ENCODE measurements at regions not wholly inside any gene's neighbourhood (a gene's known extent, or its start where the extent isn't known, plus 50 kb on each side); places are given as distances from the start of the nearest gene placed in this dataset.

GRCh38 chr6:74768120-74768519 lies 437.7 kb downstream of the COL12A1 start:
- TF ChIP-seq CTCF (conservative IDR thresholded peaks at IDR 0.05) = no peak
- TF ChIP-seq ZFX (IDR thresholded peaks at IDR 0.05) = no peak
